Epidermal melanocyte (primary cell): ENCODE measurements at regions not wholly inside any gene's neighbourhood (a gene's known extent, or its start where the extent isn't known, plus 50 kb on each side); places are given as distances from the start of the nearest gene placed in this dataset.
"Not testable (repeated sequence)": the region's sequence is repeated elsewhere in the genome, so short reads cannot be mapped to it uniquely, and the experiment has no call there.

Source experiments
- DNase-seq: peaks from one replicate; pipeline ENCODE4 v3.0.0; 2011; ENCODE audit warnings: low spot score; ENCODE audit not compliant: insufficient read length

GRCh38 chr1:38612951-38613350, 246.6 kb downstream of the RRAGC start:
- no peak for DNase-seq

DNA sequence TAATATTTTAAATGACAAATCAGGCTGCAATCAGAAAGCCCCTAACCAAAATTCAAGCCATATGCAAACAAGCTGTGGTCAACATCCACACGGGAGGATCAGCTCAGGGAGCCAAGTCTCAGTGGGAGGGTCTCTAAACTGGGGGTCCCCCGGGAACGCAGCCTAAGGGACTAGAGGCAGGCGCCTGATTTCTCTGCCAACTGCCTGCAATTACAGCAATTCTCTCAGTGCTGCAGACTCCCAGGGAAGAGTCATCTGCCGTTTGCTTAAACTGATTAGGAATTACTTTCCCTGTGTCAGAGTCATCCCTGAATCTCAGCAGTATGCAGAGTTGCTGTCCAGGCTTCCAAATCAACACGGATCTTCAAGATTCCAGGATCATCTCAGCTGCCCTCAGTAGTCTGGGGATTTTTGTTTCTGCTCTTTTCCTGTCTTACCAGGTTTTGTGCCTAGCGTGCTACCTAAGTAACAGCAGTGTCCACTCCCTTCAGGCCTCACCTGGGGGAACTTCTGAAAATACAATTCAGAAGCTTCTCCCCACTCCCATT, 247.8 kb downstream of the RRAGC start:
- no peak for DNase-seq

- no peak for DNase-seq
Measured at GRCh38 chr1:38609166-38610025, 250.2 kb downstream of the RRAGC start.

DNA sequence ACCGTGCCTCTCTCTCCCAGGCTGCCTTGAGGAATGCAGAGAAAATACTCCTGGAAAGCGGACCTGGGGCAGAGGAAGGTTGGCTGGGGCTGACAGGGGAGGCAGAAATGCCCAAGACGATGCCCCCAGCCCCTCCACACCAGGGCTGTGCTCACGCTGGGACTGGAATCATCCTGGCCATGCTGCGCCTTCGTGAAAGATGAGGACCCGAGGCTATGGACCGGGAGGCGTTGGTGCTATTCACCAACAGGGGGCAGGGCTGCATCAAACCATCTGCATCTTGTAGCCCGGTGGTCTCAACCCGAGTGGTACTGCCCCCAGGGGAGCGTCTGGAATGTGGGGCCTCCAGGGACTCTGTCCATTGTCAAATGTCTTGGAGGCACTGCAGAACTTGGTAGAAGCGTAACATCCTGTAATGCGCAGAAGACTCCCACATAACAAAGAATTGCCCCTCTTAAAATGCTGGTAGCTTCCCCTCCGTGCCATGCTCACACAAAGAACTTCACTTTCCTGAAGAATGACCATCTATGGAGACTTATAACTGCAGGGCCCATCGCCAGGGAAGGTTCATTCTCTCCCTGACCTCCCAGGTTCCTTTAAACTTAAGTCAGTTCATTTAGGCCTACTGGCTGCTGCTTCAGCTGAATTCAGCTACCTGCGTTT, 251.2 kb downstream of the RRAGC start:
- no peak for DNase-seq

DNA sequence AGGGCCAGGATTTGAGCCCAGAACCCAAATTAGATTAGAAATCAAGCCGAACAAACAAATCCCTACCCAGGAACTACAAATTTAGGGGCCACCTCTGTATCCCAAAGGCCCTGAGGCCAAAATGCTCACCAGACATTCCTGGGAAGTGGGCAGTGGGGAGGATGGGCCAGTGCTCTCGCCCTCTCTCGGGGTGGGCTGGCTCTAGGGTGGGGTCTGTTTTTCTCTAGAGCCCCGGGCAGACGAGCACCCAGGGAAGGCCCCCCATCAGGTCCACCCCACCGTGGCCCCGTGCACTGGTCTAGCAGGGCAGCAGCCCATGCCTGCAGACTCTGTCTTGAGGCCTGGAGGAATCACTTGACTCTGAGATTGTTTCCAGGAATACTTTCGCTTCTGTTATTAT, 252.0 kb downstream of the RRAGC start:
- no peak for DNase-seq

- no peak for DNase-seq
Measured at GRCh38 chr1:38605063-38605462, 254.5 kb downstream of the RRAGC start.

DNA sequence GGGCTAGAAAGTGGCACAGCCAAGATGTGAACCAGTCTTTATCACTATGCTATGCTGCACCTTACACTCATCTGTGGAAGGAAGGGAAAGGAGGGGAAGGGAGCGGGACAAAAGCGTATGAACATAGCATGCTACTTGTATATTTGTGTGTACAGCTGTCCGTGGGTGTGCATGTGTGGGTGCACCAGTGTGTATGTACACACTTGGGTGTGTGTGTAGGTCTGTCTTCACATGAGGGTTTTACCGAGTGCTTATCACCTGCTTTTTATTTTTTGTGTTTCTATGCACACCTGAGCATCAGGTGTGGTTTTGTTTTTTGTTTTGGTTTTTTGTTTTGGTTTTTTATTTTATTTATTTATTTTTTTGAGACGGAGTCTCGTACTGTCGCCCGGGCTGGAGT, 255.7 kb downstream of the RRAGC start:
- no peak for DNase-seq

GRCh38 chr1:38600905-38601304, 258.7 kb downstream of the RRAGC start:
- no peak for DNase-seq

DNA sequence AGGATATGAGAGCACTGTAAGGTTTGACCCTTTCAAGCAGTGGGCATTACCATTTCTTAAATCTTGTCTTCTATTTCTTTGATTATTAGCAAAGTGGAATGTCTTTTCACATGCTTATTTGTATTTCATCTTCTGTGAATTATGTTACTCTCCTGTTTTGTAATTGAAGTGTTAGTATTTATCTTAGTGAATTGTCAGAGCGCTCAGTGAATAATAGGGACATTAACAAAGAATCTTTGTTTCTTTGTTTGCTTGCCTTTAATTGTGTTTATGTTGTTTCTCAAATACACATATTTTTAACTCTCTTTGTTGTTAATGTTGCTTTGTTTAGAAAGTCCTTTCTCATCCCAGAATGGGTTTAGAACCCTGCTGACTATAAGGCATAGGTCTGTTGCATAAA, 259.3 kb downstream of the RRAGC start:
- DNase-seq: no peak

DNA sequence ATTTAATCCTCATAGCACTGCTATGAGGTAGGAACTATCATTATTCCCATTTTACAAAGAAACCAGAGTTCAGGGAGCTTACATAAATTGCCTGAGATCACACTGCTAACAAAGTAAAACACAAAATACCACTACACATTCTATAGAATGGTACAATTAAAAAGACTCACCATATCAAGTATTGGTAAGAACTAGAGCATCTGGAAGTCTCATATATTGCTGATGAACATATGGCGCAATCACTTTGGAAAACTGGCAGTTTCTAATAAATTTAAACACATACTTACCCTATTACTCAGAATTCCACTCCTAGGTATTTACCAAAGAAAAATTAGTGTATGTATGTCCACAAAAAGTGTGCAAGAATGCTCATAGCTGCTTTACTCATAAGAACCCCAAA, 261.5 kb downstream of the RRAGC start:
- DNase-seq: no peak

GRCh38 chr1:38589036-38589435, 270.5 kb downstream of the RRAGC start:
- no peak for DNase-seq

DNA sequence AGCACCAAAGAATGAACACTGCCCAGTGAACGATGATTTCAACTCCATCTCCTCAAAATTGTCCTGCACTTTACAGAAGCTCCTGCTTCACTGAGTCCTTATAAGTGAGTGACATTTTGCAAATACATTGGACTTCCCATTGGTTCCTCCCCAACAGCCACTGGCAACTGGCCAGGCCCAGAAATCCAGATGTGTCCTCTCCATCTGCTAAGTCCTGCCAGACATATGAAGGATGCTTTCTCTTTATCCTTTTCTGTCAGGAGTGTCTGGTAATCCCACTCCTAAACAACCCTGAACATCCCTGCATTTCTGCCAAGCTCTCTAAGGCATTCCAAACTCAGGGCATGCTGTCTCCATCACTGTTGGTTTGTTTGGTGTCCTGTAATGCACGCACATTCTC, 271.8 kb downstream of the RRAGC start:
- no peak for DNase-seq

- DNase-seq: no peak
Measured at GRCh38 chr1:38586993-38587646, 272.5 kb downstream of the RRAGC start.

GRCh38 chr1:38585971-38586370, 273.6 kb downstream of the RRAGC start:
- no peak for DNase-seq

- DNase-seq: no peak
Measured at GRCh38 chr1:38585460-38585859, 274.1 kb downstream of the RRAGC start.

DNA sequence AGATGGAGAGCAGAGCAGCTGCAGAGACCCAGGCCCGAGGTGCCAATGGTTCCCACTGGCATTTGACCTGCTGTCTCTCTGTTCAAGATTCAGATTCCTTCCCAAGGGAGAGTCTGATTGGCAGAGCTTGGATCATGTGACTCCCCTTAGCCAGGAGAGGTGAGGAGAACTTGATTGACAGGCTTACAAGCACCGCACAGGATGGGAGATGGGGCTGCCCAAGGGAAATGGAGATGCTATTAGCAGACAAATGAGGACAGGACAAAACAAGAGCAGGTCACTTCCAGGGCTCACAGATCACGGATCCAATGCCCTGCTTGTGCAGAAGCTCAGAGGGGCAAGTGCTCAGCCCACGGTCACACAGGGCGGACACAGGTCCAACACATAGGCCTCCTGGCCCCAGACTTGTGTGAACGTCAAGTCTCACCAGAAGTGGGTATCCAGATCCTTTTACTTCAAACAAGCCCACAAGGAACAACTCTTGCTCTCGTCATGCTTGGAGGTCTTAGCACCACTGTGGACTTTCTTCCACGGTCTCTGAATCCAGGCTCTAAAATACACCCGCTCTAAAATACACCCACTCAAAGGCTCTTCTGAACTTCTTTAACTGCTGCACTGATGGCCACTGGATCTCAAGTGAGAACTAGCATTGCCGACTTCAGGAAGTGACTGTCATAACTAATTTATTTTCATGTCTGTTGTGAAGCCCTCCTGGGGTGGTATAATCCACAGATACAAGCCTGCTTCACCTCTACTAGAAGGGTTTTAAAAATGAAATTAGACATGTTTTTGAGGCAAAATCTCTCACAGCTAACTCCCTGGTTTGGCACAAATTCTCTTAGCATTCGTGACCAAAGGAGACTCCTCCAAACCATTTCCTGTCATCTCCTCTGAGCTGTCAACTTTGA, 274.9 kb downstream of the RRAGC start:
- no peak for DNase-seq

GRCh38 chr1:38583287-38583686, 276.3 kb downstream of the RRAGC start:
- not testable (repeated sequence) for DNase-seq

DNA sequence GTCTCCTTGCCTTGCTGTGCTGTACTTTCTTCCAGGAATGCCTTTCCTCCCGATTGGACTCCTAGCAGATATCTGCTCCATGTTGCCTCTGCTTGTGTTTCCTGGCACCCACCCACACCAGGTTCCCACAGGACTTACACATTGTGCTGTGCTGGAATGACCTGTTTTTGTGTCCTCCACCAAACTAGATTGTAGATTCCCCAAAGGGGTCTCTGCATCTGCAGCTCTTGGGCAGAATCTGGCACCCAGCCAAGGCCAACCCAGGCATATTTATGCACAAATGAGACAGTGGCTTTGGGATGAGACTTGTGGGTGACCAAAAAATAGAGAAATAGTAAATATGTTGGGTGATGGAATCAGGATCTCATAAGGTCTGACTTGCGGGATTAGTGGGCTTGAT, 278.2 kb downstream of the RRAGC start:
- DNase-seq: no peak

- no peak for DNase-seq
Measured at GRCh38 chr1:38580594-38580993, 279.0 kb downstream of the RRAGC start.

DNA sequence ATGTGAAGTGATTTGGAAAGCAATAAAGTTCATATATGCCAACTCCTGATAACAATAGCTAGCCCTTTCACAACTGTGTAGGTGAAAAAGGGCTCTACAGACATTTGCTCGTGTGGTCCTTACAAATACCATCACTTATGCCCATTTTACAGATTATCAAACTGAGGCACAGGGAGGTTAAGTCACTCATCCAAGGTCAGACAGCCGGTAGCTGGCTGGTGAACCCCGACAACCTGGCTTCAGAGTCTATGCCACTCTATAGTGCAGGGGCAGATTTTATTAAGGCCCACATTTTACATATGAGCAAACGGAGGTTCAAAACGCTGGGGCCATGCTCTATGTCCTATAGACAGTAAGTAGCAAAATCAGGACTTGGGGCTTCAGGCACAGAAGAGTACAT, 280.5 kb downstream of the RRAGC start:
- no peak for DNase-seq
